Upper lobe of left lung (tissue), 4 donors: ENCODE measurements at regions not wholly inside any gene's neighbourhood (a gene's known extent, or its start where the extent isn't known, plus 50 kb on each side); places are given as distances from the start of the nearest gene placed in this dataset.

Source experiments
- CTCF ChIP-seq, 6 experiments: fragments of 450-650 bp in 4 of 6; fragments of 200-600 bp in 2 of 6; sonication (generic) in 2 of 6; IDR thresholded peaks; one replicate each; pipeline ENCODE4 v1.5.1; 2016 to 2019; ENCODE audit warnings: antibody characterized with exemption in 6 of 6
- POLR2A ChIP-seq, 4 donors: fragments of 450-650 bp; IDR thresholded peaks; one replicate each; pipeline ENCODE4 v1.5.1; 2016 to 2017; ENCODE audit warnings: antibody characterized with exemption in 4 of 4, mild to moderate bottlenecking in 2 of 4

DNA sequence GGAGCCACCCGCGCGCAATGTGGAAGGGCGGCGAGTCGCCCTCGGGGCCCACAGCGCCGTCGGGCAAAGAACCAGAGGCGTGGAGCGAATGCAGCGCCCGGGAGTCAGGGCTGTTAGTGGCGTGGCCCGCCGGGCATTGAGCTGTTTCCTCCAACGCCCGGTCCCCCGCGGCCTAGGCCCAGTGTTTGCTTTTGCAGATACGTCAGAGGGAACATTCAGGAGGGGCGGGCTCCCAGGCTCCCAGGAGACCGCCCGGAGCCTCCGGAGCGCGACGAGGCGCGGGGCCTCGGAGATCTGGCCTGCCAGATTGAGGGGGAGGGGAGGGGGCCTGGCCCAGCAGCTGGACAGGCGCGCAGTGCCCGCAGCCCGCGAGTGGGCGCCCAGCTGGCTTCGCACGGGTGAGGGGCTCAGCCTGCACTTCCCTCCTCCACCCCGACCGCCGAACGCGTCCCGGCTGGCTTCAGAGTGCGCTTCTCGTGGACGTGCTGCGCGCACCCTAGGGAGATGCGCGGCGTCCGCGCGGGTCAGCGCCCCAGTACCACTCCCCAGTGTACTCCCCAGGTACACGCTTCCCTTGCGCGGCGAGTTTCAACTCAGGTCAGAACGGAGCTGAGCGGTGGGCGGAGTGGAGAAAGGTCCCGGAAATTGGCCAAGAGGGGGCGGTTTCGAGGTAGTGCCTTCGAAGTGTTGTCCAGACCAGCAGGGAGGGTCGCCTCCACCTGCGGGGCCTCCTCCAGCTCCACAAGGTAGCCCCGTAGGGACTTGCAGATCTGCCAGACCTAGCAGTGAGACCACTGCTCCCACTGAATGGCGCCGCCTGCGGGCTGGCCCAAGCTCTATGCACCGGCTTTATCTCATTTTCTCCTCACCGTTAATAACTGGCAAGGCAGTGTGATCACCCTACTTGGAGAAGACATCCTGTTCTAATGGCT is 130.4 kb downstream of the TMEM174 start:
- no peak for TF ChIP-seq POLR2A (IDR thresholded peaks at IDR 0.05)
- no peak for TF ChIP-seq CTCF (IDR thresholded peaks at IDR 0.05)
